Stimulated activated CD4-positive, alpha-beta T cell treated with anti-CD3 and anti-CD28 coated beads, Interleukin-12 subunit alpha, Interleukin-12 subunit beta, amount 100 ng/mL, for 48 hours (primary cell): ENCODE measurements at regions not wholly inside any gene's neighbourhood (a gene's known extent, or its start where the extent isn't known, plus 50 kb on each side); places are given as distances from the start of the nearest gene placed in this dataset.
"Not testable (repeated sequence)": the region's sequence is repeated elsewhere in the genome, so short reads cannot be mapped to it uniquely, and the experiment has no call there.

Experiments used
- DNase-seq, 3 donors: peaks; one replicate each; pipeline ENCODE4 v3.0.0-alpha.2; 2020; ENCODE audit warnings: low read depth in 2 of 3, low spot score in 1 of 3

DNA sequence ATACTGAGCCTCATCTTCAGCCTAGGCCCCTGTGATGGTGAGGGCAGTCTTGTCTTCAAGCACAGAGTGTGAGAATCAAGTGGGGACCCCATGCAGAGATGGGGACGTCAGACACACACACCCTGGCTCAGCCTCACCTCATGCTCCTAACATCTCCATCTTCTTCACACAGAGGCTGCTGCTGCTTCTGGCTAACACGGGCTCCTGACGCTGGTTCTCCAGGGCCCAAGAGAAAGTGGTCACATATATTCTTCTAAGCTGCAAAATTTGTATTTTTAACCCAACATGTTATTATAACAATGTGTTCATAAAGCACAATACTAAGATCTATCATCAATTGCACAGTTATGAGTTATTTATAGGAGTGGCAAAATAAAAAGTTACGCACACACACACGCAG lies 101.2 kb downstream of the VPREB1 start:
- DNase-seq = no peak

DNA sequence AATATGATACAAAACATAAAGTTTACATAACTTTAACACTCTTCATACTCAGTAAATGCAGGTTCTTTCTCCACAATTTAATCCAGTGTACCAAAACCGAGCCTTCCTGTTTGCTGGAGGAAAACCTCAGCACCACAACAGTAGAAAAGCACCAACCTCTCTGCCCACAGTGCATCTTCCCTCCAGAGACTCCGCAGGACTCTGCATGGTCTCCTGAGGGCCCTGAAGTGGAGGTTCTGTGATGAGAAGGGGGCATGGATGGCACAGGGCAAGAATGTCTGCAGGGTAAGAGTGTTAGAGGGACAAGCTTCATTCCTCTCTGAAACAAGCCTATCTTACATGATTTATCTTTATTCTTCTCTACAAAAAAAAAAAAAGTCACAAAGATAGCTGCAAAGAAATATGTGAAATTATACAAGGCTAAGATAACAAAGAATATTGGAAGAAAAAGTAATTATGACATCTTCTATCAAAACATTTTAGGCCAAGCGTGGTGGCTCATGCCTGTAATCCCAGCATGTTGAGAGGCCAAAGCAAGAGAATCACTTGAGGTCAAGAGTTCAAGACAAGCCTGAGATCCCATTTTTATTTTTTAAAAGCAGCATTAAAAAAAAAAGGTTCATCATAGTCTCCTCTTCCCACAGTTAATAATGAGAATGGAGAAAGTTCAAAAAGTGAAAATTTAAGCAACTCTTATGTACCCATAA lies 102.0 kb downstream of the VPREB1 start:
- DNase-seq = no peak

DNA sequence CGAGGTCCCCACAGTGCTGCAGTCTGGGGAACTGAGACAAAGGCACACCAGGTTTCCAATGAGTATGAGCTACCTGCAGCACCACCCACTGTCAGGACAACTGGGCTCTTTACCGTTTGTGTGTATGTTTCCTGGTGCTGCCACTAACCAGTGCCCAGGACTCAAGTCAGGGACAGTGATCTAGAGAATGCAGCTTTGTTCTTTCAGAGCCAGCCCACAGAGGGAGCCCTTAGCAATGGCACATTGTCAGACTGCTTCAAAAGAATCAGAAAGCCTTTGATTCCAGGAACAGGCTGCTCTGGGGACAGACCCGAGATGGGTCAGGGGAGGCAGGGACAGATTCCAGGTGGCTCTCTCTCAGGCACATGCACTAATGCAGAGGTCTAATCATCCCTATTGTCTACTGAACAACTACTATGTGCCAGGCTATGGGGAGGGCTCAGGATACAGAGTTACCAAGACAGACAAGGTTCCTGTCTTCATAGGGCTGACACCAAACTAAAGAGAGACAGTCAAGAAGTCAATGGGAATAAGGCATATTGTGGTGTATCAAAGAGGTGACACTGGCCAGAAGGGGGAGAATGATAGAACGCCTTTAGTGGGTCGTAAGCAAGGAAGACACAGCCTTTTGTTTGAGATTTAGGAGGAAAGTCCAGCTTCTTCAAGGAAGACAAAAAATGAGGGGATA lies 103.7 kb downstream of the VPREB1 start:
- DNase-seq = no peak

DNA sequence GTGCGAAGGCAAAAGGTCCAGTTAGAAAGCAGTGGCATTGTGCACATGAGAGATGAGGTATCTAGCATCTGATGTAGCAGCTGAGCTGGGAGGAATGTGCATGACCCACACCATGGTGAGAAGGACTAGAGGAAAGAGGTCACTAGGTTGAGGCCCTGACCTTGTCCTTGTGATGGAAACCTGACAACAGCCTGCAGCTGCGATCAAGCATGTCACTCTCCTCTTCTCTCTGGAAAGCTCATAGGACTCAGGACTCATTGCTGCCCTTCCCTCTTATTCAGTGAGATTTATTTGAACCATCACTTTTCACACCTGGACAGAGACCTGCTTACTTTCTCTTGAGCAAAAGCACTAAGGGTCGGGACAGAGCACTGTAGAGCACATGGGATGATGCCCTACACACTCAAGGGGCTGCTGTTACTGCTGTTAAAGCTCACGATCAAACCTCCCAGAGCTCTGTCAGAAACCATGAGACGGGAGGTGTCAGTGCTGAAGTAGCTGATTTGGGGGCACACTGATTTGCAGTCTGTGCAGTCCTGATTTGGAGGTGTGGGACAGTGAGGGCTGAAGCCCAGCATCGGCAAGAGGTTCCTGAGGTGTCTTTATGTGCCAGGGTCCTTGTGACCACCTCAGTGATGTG lies 104.3 kb downstream of the VPREB1 start:
- no peak for DNase-seq

DNA sequence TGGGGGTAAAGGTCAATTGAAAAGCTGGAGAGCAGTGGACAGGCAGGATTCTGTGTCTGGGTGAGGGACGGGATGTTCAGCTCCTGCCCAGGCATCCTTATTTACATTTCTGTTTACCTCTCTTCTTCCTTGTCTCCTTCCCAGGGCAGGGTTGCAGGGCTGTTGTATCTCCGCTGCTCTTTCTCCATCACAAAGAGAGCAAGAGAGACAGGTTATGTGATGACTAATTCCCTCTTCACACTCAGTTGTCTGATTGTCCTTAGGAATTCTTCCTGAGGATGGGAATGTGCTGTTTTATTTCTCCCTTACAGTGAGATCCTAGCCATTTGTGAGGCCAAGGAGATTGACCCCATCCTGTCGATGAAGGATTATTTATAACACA lies 104.9 kb downstream of the VPREB1 start:
- no peak for DNase-seq

DNA sequence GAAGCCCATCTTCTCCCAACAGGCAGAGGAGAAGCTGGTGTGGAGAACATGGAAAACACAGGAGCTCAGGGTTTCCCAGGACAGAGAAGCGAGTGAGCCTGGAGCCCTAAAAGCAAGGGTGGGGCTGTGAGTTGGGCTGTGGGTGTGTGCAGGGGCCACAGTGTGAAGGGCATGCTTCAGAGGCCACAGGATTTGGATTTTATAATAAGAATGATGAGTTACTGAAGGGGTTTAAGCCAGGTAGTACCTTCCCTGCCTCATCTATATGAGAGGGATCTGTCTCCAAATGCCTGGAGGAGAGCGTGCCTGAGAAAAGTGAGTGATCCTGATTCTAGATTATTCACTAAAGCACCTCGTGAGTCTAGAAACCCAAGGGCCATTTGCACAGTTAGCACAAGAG lies 106.8 kb downstream of the VPREB1 start:
- DNase-seq = no peak

DNA sequence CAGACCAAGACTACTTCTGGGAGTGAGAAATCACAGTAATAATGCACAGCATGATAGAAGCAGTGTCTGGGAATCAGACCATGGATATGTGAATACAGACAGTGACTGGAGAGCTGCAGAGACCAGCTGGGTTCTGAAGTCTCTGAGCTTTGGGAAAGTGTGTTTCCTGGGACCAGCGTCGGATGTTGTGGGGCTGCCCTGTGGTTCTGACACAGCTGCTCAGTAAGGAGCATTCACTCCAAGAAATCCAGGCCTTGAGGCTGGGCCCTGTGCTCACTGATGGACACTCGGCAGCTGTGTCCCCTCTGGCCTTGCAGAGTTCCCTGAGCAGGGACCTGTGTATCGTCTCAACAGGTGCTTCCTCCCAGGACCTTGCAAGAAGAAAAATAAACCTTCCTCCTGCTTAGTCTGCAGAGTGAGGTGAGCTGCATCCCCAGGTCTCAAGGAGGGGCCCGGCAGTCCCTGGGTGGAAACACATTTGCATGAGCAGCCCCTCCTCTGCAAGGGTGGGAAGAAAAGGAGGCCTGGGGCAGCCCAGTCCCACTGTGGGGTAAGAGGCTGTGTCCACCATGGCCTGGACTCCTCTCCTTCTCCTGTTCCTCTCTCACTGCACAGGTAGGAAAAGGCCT lies 107.9 kb downstream of the VPREB1 start:
- no peak for DNase-seq

DNA sequence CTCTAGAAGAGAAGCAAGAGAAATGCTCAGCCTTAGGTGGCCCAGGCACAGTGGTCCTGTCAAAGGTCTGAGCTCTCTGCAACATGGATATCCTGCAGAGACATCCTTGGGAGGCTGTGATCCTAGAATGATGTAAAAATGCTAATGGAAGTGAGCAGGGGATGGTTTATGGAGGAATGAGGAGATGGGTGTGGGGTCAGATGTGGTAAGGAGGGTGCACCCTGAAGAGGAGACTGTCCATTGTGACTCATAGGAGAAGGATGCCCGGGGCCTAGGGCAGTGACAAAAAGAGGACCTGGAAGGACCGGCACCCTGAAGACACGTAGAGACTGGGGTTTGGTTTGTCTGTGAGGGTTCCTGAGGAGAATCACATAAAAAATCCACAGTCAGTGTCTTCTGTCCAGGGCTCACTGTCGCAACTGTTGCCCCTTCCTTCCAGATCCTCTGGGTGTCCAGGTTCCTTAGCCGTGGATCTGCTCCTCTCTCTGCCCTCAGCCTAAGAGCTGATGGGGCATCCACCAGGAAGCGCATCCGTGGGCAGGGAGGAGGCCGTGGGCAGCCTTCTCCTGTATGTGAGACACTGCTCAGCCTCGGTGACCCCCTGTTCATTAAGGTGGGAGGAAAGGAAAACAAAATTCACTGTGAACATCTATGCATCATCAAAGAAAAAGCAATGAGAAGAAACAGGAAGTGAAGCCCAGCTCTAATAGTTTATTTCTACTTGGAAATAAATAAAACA lies 110.7 kb downstream of the VPREB1 start:
- no peak for DNase-seq

DNA sequence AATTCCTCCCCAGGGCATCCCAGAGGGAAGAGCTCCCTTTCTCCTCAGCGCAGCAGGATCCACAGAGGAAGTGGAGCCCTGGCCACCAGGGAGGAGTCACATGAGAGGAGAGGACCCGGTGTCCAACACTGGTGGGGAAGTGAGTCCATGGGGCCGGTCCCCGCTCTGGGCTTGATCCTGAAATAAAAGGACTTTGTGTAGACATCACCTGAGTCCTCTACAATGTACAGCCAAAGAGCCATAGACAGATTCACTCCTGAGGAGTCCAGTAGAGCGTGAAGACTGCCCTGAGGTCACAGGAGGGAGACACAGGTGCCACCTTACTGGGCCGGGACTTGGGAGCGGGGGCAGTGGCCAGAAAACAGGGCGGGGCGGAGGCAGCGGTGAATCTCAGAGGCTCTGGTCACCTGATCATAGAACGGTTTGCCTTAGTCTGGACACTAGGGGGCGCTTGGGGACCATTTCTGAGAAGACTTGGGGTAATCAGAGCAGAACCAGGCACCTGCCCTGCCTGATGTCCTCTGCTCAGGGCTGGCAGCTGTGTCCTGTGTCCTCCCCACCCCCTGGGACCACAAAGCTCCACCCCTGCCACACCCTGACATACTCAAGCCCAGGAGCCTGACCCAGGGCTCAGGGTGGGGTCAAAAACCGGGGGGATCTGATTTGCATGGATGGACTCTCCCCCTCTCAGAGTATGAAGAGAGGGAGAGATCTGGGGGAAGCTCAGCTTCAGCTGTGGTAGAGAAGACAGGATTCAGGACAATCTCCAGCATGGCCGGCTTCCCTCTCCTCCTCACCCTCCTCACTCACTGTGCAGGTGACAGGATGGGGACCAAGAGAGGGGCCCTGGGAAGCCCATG lies 112.7 kb downstream of the VPREB1 start:
- peak; percentile 68 to 87 (median 75) for DNase-seq

DNA sequence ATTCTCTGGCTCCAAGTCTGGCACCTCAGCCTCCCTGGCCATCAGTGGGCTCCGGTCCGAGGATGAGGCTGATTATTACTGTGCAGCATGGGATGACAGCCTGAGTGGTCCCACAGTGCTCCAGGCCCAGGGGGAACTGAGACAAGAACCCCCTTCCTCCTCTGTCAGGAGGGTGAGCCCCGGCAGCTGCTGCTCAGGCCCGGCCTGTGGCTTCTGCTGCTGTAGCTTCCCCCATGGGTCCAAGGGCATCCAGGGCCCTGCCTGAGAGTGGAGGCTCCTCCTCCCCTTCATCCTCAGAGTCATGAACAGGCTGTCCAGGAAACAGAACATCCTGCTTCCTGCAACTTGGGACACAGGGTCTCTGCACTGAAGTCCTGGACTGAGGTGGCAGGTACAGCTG lies 113.6 kb downstream of the VPREB1 start:
- DNase-seq = no peak

DNA sequence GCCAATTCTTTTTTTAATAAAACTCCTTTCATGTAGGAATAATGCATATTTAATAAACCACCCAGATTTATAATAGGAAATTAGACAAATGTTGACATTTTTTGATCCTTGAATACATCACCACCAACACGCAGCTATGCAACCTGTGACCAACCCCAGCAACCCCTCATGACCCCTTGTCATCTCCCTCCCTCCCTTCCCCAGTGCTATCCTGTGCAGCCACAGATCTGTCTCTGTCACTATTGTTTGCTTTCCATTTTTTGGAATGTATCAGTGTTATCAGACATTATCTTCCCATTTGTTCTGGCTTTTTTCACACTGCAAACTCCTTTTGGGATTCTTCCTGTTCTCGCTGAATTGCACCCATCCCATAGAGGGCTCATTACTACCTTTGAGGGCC lies 114.1 kb downstream of the VPREB1 start:
- no peak for DNase-seq

DNA sequence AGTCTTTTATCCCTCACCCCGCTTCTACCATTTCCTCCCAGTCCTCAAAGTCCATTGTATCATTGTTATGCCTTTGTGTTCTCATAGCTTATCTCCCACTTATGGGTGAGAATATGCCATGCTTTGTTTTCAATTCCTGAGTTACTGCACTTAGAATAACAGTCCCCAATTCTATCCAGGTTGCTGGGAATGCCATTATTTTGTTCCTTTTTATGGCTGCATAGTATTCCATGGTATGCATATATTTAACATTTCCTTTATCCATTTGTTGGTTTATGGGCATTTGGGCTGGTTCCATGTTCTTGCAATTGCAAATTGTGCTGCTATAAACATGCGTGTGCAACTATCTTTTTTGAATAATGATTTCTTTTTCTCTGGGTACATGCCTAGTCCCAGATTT lies 114.9 kb downstream of the VPREB1 start:
- DNase-seq = no peak

DNA sequence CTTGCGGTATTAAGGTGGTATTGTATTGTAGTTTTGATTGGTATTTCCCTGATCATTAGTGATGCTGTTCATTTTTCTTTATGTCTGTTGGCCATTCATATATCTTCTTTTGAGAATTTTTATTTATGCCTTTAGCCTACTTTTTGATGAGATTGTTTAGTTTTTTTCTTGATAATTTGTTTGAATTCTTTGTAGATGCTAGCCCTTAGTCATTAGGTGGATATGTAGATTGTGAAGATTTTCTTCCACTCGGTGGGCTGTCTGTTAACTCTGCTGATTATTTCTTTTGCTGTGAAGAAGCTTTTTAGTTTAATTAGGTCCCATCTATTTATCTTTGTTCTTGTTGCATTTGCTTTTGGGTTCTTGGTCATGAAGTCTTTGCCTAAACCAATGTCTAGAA lies 115.4 kb downstream of the VPREB1 start:
- no peak for DNase-seq

DNA sequence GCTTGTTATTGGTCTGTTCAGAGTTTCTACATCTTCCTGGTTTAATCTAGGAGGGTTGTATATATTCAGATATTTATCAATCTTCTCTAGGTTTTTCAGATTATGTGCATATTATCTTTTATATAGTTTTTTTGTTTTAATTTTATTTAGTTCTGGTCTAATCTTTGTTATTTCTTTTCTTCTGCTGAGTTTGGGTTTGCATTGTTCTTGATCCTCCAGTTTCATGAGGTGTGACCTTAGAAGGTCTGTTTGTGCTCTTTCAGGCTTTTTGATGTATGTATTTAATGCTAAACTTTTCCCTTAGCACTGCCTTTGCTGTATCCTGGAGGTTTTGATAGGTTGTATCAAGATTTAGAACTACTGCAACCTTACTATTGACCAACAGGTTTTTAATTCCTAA lies 117.7 kb downstream of the VPREB1 start:
- DNase-seq = no peak

DNA sequence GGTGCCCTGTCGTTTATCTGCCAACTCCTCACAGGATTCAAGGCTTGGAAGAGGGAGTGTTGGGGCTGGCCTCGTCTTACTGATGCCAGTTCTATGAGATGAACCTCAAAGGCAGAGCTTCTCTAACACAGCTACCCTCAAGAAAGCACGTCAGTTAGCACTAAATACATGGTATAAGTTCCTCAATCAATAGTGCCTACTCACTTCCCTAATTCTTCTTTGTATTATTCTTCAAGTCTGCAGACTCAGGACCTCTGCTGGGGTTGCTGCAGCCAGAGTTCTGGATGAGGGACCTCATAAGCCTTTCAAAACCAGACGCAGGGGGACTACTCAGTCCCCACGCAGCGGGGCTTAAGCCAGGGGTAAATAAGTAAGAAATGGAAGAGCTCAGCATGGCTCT lies 118.3 kb downstream of the VPREB1 start:
- DNase-seq = no peak

DNA sequence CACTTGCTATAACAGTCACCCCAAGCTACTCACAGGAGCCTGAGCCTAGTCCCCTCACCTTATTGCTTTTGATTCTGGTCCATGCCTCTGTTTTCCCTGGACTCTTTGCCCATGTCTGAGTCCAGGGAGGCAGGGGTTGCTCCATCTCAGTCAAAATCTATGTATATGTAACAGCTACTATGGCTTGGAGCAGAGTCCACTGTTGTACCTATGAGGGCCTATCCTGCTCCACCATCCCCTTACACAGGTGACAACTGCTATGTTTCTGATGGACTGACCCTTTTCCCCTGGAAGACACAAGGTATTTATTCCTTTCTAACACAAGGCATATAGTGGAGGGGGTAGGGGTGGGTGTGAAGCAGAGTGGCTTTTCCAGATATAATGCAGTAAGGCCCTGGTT lies 119.6 kb downstream of the VPREB1 start:
- no peak for DNase-seq

DNA sequence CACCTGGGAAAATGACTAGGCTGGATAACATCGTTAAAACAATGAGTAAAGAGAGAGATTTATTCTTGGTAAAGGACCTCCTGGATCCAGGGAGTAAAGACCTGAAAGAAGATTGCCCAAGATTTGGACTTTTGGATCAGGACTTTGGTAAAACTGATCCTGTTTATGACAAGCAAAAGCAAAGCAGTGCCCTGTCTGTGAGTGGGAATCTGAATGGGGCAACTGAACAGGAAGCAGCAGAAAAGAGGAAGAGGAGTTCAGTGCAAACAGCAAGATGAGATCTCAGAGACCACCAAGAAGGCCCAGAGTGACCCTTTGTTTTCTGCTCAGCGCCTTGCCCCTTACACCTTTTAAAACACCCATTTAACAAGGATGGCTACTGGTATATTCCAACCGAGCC lies 122.0 kb downstream of the VPREB1 start:
- no peak for DNase-seq

DNA sequence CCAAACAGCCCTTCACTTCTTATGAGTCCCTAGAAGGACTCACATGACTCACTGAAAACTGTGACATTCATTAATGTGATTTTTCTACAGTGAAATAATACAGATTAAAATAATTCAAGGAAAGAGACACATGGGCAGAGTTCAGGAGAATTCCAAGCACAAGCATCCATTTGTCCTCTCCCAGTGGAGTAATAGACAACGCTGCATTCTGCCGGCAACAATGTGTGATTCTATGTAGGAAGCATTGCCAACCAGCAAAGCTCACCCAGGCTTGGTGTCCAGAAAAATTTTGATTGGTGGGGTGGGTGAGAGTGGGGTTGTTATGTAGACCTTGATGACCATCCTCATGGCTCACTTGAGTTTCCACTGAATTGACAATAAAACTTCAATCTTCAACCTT lies 123.9 kb downstream of the VPREB1 start:
- no peak for DNase-seq

DNA sequence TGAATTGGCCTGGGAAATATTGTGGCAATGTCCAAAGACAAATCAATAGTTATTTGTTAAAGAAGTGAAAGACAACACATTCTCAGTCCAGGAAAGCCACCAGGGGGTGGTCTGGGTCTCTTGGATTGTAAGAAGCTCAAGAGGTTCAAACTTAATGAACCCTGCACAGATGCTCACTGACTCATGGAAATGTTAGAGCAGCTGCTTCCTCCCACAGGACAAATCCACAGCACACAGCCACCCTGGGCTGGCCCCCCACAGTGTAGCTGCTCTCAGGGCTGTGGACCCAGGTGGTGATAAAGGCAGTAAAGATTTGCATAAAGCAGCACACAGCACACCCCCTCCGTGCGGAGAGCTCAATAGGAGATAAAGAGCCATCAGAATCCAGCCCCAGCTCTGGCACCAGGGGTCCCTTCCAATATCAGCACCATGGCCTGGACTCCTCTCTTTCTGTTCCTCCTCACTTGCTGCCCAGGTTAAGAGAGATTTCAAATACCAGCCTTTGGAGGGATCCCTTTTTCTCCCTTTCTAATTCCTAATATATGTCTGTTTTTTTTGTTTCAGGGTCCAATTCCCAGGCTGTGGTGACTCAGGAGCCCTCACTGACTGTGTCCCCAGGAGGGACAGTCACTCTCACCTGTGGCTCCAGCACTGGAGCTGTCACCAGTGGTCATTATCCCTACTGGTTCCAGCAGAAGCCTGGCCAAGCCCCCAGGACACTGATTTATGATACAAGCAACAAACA lies 124.8 kb downstream of the VPREB1 start:
- DNase-seq = not testable (repeated sequence)

DNA sequence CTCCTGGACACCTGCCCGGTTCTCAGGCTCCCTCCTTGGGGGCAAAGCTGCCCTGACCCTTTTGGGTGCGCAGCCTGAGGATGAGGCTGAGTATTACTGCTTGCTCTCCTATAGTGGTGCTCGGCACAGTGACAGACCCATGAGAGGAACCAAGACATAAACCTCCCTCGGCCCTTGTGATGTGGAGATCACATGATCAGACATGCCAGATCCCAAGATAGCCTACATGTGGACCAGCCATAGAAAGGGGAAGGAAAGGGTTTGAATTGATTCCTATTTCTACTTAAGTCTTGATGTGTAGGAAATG lies 125.3 kb downstream of the VPREB1 start:
- no peak for DNase-seq
